WTC11 (cell line): ENCODE measurements at regions not wholly inside any gene's neighbourhood (a gene's known extent, or its start where the extent isn't known, plus 50 kb on each side); places are given as distances from the start of the nearest gene placed in this dataset.

Source experiments
- ATAC-seq: fragments of 200-7000 bp; cut with Tn5 transposase; 2 replicates; pipeline ENCODE4 v1.10.0; 2021; ENCODE audit warnings: mild to moderate bottlenecking, moderate library complexity
- CTCF ChIA-PET: fragments of 300-600 bp; sonication (Branson Sonifier 250); formaldehyde crosslinking; loops from one replicate; lab custom pipeline; 2021; ENCODE audit warnings: antibody characterized with exemption; lab: Charles Lee
- POLR2A ChIA-PET: fragments of 350-600 bp; sonication (Branson Sonifier 250); formaldehyde crosslinking; loops from one replicate; lab custom pipeline; 2021; ENCODE audit warnings: antibody characterized with exemption; lab: Charles Lee
- DNase-seq: peaks from one replicate; pipeline ENCODE4 v3.0.0; 2021; ENCODE audit warnings: low spot score
- H3K27ac Mint-ChIP-seq: 2 replicates; pipeline ENCODE4 v1.8.0; 2021; ENCODE audit warnings: mixed read lengths
- H3K27me3 Mint-ChIP-seq: 2 replicates; pipeline ENCODE4 v1.8.0; 2021; ENCODE audit warnings: low read depth, mild to moderate bottlenecking, moderate library complexity, mixed read lengths
- H3K36me3 Mint-ChIP-seq: 2 replicates; pipeline ENCODE4 v1.8.0; 2021; ENCODE audit warnings: mixed read lengths
- H3K4me1 Mint-ChIP-seq: 2 replicates; pipeline ENCODE4 v1.8.0; 2022; ENCODE audit warnings: mixed read lengths
- H3K4me3 Mint-ChIP-seq: 2 replicates; pipeline ENCODE4 v1.8.0; 2021; ENCODE audit warnings: mild to moderate bottlenecking, moderate library complexity, mixed read lengths
- H3K9me3 Mint-ChIP-seq: 2 replicates; pipeline ENCODE4 v1.8.0; 2021; ENCODE audit warnings: mixed read lengths
- AR ChIP-seq: fragments of 250-450 bp; sonication (Bioruptor Pico); IDR thresholded peaks from 2 replicates; pipeline ENCODE4 v1.9.0; 2021; ENCODE audit warnings: mild to moderate bottlenecking
- ATF1 ChIP-seq: sonication (generic); formaldehyde crosslinking; IDR thresholded peaks from 2 replicates; pipeline ENCODE4 v1.8.1; 2023; ENCODE audit warnings: mild to moderate bottlenecking, moderate library complexity, missing genetic modification reagents
- E2F1 ChIP-seq: sonication (generic); formaldehyde crosslinking; IDR thresholded peaks from 2 replicates; pipeline ENCODE4 v1.8.0; 2022; ENCODE audit warnings: mild to moderate bottlenecking, missing genetic modification reagents
- EMX1 ChIP-seq: fragments of 250-450 bp; sonication (Bioruptor Pico); IDR thresholded peaks from 2 replicates; pipeline ENCODE4 v1.8.0; 2021; ENCODE audit warnings: mild to moderate bottlenecking
- ERG ChIP-seq: fragments of 250-450 bp; sonication (Bioruptor Pico); IDR thresholded peaks from 2 replicates; pipeline ENCODE4 v1.8.0; 2021; ENCODE audit warnings: mild to moderate bottlenecking
- ESRRA ChIP-seq: sonication (generic); formaldehyde crosslinking; IDR thresholded peaks from 2 replicates; pipeline ENCODE4 v1.8.1; 2022; ENCODE audit warnings: mild to moderate bottlenecking, missing genetic modification reagents, borderline replicate concordance
- FOXJ3 ChIP-seq: sonication (generic); formaldehyde crosslinking; IDR thresholded peaks from 2 replicates; pipeline ENCODE4 v1.9.0; 2021; ENCODE audit warnings: missing genetic modification reagents, mild to moderate bottlenecking, borderline replicate concordance
- FOXK1 ChIP-seq: sonication (generic); formaldehyde crosslinking; IDR thresholded peaks from 2 replicates; pipeline ENCODE4 v1.8.0; 2022; ENCODE audit warnings: mild to moderate bottlenecking, moderate library complexity, missing genetic modification reagents
- FOXP4 ChIP-seq: sonication (generic); formaldehyde crosslinking; IDR thresholded peaks from 2 replicates; pipeline ENCODE4 v1.8.0; 2022; ENCODE audit warnings: mild to moderate bottlenecking, missing genetic modification reagents
- GRHL2 ChIP-seq: fragments of 250-450 bp; sonication (Bioruptor Pico); IDR thresholded peaks from 2 replicates; pipeline ENCODE4 v1.8.0; 2022; ENCODE audit warnings: mild to moderate bottlenecking, moderate library complexity; ENCODE audit not compliant: insufficient replicate concordance, severe bottlenecking
- GTF2I ChIP-seq: fragments of 250-450 bp; sonication (Bioruptor Pico); conservative IDR thresholded peaks from 2 replicates; pipeline ENCODE4 v1.4.0; 2021; ENCODE audit warnings: mild to moderate bottlenecking
- MYBL2 ChIP-seq: sonication (generic); formaldehyde crosslinking; IDR thresholded peaks from 2 replicates; pipeline ENCODE4 v1.8.1; 2023; ENCODE audit warnings: mild to moderate bottlenecking, moderate library complexity, missing genetic modification reagents
- NFE2L1 ChIP-seq: sonication (generic); formaldehyde crosslinking; IDR thresholded peaks from 2 replicates; pipeline ENCODE4 v1.8.1; 2023; ENCODE audit warnings: missing genetic modification reagents
- NR3C1 ChIP-seq: sonication (generic); formaldehyde crosslinking; conservative IDR thresholded peaks from 2 replicates; pipeline ENCODE4 v1.8.1; 2023; ENCODE audit warnings: low read depth, mild to moderate bottlenecking, missing genetic modification reagents
- OVOL2 ChIP-seq: fragments of 250-450 bp; sonication (Bioruptor Pico); IDR thresholded peaks from 2 replicates; pipeline ENCODE4 v1.9.0; 2021; ENCODE audit warnings: mild to moderate bottlenecking, borderline replicate concordance
- RORB ChIP-seq: fragments of 250-450 bp; sonication (Bioruptor Pico); IDR thresholded peaks from 2 replicates; pipeline ENCODE4 v1.9.0; 2021; ENCODE audit warnings: mild to moderate bottlenecking
- SOX15 ChIP-seq: fragments of 250-450 bp; sonication (Bioruptor Pico); IDR thresholded peaks from 2 replicates; pipeline ENCODE4 v1.9.0; 2021; ENCODE audit warnings: mild to moderate bottlenecking
- TP53 ChIP-seq: sonication (generic); formaldehyde crosslinking; IDR thresholded peaks from 2 replicates; pipeline ENCODE4 v1.8.1; 2023; ENCODE audit warnings: mild to moderate bottlenecking, missing genetic modification reagents
- ZNF425 ChIP-seq: fragments of 250-450 bp; sonication (Bioruptor Pico); conservative IDR thresholded peaks from 2 replicates; pipeline ENCODE4 v1.9.0; 2021; ENCODE audit warnings: mild to moderate bottlenecking
- ZNF671 ChIP-seq: fragments of 250-450 bp; sonication (Bioruptor Pico); IDR thresholded peaks from 2 replicates; pipeline ENCODE4 v1.8.0; 2021; ENCODE audit warnings: mild to moderate bottlenecking
- TF ChIP-seq, protein P1 (sequence below): sonication (generic); formaldehyde crosslinking; IDR thresholded peaks from 2 replicates; pipeline ENCODE4 v1.8.0; 2022; ENCODE audit warnings: mild to moderate bottlenecking, missing genetic modification reagents

DNA sequence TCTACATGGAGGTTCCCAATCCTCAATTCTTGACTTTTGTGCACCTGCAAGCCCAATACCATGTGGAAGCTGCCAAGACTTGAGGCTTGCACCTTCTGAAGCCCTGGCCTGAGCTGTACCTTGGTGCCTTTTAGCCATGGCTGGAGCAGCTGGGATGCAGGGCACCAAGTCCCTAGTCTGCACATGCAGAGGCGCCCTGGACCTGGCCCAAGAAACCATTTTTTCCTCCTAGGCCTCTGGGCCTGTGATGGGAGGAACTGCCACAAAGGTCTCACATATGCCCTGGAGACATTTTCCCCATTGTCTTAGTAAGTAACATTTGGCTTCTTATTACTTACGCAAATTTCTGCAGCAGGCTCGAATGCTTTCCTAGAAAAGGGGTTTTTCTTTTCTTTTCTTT lies 431.9 kb upstream of the ANO5 start (continued):
- no peak for TF ChIP-seq FOXK1 (CRISPR knock-in tag)
- no peak for TF ChIP-seq TP53
- TF ChIP-seq AR (CRISPR knock-in tag) = no peak
- TF ChIP-seq GRHL2 (CRISPR knock-in tag) = no peak
- no peak for TF ChIP-seq ZNF425 (CRISPR knock-in tag)
- TF ChIP-seq SOX15 (CRISPR knock-in tag) = no peak
- TF ChIP-seq, protein P1, sequence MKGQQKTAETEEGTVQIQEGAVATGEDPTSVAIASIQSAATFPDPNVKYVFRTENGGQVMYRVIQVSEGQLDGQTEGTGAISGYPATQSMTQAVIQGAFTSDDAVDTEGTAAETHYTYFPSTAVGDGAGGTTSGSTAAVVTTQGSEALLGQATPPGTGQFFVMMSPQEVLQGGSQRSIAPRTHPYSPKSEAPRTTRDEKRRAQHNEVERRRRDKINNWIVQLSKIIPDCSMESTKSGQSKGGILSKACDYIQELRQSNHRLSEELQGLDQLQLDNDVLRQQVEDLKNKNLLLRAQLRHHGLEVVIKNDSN (CRISPR knock-in tag) = no peak
- TF ChIP-seq EMX1 (CRISPR knock-in tag) = no peak
- no peak for TF ChIP-seq RORB
- TF ChIP-seq ERG (CRISPR knock-in tag) = no peak
- TF ChIP-seq GTF2I = no peak

- Mint-ChIP-seq H3K27ac (no peak overlapping the region), H3K27me3 (no peaks in the 10 kb centered on the region)
Measured at GRCh38 chr11:21768388-21768787, 424.5 kb upstream of the ANO5 start.

DNA sequence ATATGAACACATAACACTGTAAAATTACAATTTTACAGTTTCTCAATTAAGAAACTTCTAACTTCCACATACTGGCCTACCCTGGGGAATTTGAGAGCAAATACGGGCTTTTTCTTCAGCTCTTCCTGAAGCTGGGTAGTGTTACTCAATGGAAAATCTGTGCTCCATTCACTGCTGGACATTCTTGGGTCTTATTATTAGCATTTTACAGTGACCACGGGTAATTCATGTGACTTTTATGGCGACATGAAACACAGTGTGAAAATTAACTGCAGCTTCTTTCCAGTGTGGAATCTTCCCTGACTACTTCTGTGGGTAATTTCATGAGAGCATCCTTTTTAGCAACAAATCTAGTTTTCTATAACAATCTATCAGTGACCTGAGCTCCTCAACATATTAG lies 423.7 kb upstream of the ANO5 start:
- POLR2A ChIA-PET = no interaction called here
- Mint-ChIP-seq H3K4me3 (no peak overlapping the region), H3K4me1 (no peaks in the 10 kb centered on the region), H3K27ac (no peak overlapping the region), H3K36me3 (no peaks in the 10 kb centered on the region), H3K9me3 (no peaks in the 10 kb centered on the region)
- TF ChIP-seq MYBL2 (CRISPR knock-in tag) (no peak), FOXP4 (no peak), OVOL2 (CRISPR knock-in tag) (no peak), ATF1 (CRISPR knock-in tag) (no peak), ZNF671 (no peak), E2F1 (CRISPR knock-in tag) (no peak), EMX1 (CRISPR knock-in tag) (no peak), FOXK1 (CRISPR knock-in tag) (no peak)
- TF ChIP-seq, all 79 proteins: peak for 0
- no peaks in the 10 kb centered on the region for H3K27me3 Mint-ChIP-seq
- CTCF ChIA-PET = no interaction called here
- ATAC-seq (no peak), DNase-seq (no peak)

More at GRCh38 chr11:21768388-21768787, 424.5 kb upstream of the ANO5 start:
- Mint-ChIP-seq H3K4me3 (no peak overlapping the region), H3K4me1 (no peaks in the 10 kb centered on the region), H3K9me3 (no peaks in the 10 kb centered on the region), H3K36me3 (no peaks in the 10 kb centered on the region)
- DNase-seq (no peak), ATAC-seq (no peak)
- ChIA-PET CTCF (interaction anchor here (1.0 kb wide), 1 partner anchor 8 kb away, joined by 3 read pairs; no protein-coding TSS in a partner anchor), POLR2A (no interaction called here)
- TF ChIP-seq NFE2L1 (CRISPR knock-in tag) = no peak
- TF ChIP-seq ESRRA (CRISPR knock-in tag) = no peak
- TF ChIP-seq FOXJ3 (CRISPR knock-in tag) = no peak
- no peak for TF ChIP-seq NR3C1
